SK-N-MC (cell line): ENCODE measurements at regions not wholly inside any gene's neighbourhood (a gene's known extent, or its start where the extent isn't known, plus 50 kb on each side); places are given as distances from the start of the nearest gene placed in this dataset.

ENCODE experiments used
- EZH2 ChIP-seq: fragments of 200-600 bp; sonication (generic); IDR thresholded peaks from one replicate; pipeline ENCODE4 v1.6.1; 2017; ENCODE audit warnings: antibody characterized with exemption
- POLR2AphosphoS5 ChIP-seq: IDR thresholded peaks from 2 replicates; pipeline ENCODE4 v1.6.1; 2012; ENCODE audit warnings: mild to moderate bottlenecking, low read depth, low read length, borderline replicate concordance

- TF ChIP-seq EZH2, result no peak
- TF ChIP-seq POLR2AphosphoS5, result no peak
Observed at GRCh38 chr2:154565433-154565832, 133.1 kb upstream of the KCNJ3 start.
